ENCODE measurements at regions not wholly inside any gene's neighbourhood (a gene's known extent, or its start where the extent isn't known, plus 50 kb on each side); places are given as distances from the start of the nearest gene placed in this dataset. TPM values are rescaled to one million over a fixed set of nuclear protein-coding genes. Genes with fewer than 3 reads are reported as not detected.

Small RNA genes in the stretch of these regions (microRNA-seq; reads per million reads assigned to microRNA genes)
- gene MIR5191 (ENCODE audit: borderline microRNAs expressed in 2 of 2, borderline number of aligned reads in 2 of 2, borderline replicate concordance in 1 of 2): 0 to 0.69 reads per million in 2 experiments

Small RNA genes in the stretch of these regions (small RNA-seq; reads per million reads assigned to genes)
- gene MIR5191 (ENCODE audit: insufficient read depth) (not detected), gene RNU6-501P (ENCODE audit: insufficient read depth) (not detected)

Measured in H1 (cell line).